ENCODE measurements at regions not wholly inside any gene's neighbourhood (a gene's known extent, or its start where the extent isn't known, plus 50 kb on each side); places are given as distances from the start of the nearest gene placed in this dataset.
"Not testable (repeated sequence)": the region's sequence is repeated elsewhere in the genome, so short reads cannot be mapped to it uniquely, and the experiment has no call there.

- in situ Hi-C loops (cut with HindIII; ENCODE audit: low sequenced_read_pairs) = no loop called here
These were observed 227.0 kb upstream of the SLITRK5 start for GRCh38 chr13:87444135-87444534.

GRCh38 chr13:87452281-87452680, 218.9 kb upstream of the SLITRK5 start:
- in situ Hi-C loops (cut with HindIII; ENCODE audit: low sequenced_read_pairs) = no loop called here

DNA sequence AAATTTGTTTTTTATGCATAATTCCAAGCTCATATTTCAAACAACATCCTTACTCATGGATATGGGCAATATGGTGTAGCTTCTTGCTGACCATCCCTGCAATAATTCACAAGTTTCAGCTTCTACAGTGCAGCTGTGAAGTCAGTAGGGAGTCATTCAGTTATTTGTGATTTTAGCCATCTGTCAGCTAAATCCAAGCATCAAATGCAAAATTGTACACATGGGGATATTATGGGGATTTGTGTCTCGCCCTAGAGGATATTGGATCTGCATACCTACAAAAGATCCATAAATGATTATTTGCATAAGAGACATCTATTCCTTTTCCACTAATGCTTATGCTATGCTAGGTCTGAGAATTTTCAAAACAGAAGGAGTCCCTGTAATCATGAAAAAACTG, 217.9 kb upstream of the SLITRK5 start:
- in situ Hi-C loops (cut with HindIII; ENCODE audit: low sequenced_read_pairs) = no loop called here

DNA sequence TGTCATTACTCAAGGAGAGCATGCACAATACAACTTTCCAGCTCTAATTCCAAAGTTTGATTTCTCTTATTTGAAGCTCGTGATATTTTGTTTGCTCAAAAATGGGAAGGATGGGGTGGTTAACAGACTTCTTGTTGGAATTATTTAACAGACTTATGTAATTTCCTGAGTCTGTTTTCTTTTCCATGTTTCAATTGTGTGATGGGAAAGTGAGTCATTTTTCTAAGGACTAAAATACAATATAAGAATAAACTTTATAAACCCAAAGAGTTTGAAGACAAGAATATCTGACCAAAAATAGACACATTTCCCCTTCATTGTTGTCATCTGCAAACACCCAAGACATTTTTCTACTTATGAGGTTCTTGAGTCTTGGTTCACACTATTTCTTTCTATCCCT, 211.8 kb upstream of the SLITRK5 start:
- in situ Hi-C loops (cut with HindIII; ENCODE audit: low sequenced_read_pairs) = no loop called here

DNA sequence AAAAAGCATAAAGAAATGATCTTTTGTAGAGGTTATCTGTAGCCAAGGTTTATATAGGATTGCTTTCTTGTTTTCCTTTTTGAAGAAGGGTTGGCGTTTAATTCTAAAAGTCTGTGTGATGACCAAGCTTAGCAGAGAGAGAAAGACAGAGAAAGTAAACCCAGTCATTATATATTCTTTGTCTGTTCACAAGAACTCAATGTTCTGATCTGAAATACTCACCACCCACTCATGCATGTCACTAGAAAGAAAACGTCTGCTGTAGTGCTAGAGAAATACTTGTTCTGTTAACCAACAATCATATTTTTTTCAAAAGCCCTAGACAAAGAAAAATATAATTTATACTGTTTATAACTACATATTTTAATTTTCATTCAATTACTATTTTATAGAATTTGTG, 173.7 kb upstream of the SLITRK5 start:
- in situ Hi-C loops (cut with HindIII; ENCODE audit: low sequenced_read_pairs) = no loop called here

- in situ Hi-C loops (cut with HindIII; ENCODE audit: low sequenced_read_pairs) = no loop called here
These were observed 172.5 kb upstream of the SLITRK5 start for GRCh38 chr13:87498681-87499080.

DNA sequence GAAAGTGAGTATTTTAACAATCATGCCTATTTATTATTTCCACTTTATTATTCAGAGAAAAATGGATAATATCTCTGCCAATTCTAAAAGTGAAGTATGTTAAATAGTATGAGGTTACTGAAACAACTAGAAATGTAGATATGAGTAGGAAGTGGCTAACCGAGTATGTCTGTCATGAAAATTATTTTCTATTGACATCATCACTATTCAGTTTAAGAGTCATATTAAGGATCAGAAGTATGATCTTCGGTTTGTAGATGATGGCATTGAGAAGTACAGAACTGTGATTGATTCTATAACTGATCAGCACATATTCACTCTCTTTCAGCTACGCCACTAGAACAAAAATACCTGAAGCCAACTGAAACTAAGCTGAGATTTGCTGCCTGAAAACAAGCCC, 146.4 kb upstream of the SLITRK5 start:
- in situ Hi-C loops (cut with HindIII; ENCODE audit: low sequenced_read_pairs) = no loop called here

DNA sequence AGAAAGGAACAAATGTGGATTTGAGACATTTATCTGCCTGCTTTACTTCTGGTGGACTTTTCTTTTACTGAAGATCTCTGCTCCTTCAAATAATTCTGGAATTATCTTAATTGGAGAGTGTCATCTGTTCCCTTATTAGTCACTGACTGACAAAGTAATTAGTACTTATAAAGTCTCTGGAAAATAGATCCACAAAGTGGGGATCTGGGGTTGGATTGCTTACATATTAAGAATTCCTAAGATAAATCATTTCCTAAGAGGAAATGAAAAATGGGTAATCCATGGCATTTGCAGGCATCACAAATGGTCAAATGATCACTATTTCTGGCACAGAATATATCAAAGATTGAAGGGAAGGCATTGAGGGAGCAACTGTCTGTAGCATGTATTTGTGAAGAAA, 137.4 kb upstream of the SLITRK5 start:
- in situ Hi-C loops (cut with HindIII; ENCODE audit: low sequenced_read_pairs) = no loop called here

DNA sequence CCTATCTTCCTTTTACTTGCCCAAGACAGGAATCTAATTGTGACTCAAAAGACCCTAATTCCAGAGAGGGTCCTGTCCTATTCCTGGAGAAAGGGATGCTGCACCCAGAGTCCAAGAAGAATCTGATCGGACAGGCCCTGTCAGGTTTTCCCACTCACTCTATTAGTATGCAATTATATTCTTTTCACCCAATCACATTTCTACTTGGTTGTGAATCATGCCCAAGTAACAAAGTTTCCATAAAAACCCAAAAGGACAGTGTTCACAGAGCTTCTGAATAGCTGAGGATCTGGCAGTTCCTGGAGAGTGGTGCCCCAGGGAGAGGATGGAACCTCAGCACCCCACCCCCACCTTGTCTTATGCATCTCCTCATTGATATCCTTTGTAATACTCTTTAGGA, 135.3 kb upstream of the SLITRK5 start:
- in situ Hi-C loops (cut with HindIII; ENCODE audit: low sequenced_read_pairs) = no loop called here

DNA sequence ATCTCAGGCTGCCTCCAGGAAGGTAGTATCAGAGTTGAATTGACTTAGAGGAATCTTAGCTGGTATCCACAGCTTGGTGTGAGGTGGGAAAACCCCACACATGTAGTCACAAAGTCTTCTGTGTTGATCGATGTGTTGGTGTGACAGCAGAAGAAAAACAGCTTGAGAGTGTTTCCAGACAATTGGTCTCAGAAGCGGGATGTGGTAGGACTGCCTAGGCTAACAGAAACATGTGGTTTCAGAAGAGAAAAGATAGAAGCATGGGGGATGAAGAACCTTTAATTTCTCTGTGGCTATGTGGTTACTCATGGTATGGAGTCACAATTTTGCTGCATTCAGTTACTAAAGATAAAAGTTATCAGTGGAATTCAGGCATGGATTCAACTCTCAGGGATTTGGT, 134.7 kb upstream of the SLITRK5 start:
- in situ Hi-C loops (cut with HindIII; ENCODE audit: low sequenced_read_pairs) = no loop called here

DNA sequence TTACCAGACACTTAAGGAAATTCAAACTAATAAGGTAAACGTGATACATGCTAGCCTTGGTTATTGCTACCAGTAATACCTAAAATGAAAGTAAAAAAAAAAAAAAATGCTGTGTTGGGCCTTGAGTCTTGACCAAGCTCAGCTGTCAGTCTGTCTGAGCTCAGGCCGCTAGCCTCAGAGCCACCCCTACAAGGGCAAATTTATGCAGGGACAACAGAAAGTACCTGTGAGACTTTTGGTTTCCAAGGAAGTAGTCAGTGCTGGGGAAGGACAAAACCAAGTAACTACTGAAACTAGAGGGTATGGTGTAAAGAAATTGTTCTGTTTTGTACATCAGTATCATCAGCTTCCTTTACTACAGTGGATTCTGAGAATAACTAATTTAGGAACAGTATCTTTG, 134.3 kb upstream of the SLITRK5 start:
- in situ Hi-C loops (cut with HindIII; ENCODE audit: low sequenced_read_pairs) = no loop called here

DNA sequence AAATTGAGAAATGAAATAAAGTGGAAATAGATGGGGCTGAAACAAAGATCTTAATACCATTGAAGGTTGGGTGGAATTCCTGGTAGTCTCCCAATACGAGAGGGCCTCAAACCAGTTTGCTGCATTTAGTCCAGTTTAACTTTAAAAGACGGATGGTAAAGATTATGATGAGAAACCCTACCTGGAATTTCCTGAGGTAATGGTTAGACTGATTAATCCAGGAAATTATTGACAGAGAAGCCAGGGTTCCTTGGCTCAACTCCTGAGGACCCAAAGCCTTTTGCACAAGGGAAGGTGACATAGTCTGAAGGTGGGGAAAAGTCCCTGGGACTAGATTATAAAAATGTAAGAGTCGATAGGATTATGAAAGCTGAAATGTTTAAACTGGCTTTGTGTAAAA, 133.2 kb upstream of the SLITRK5 start:
- in situ Hi-C loops (cut with HindIII; ENCODE audit: low sequenced_read_pairs) = no loop called here

GRCh38 chr13:87538366-87539052, 132.7 kb upstream of the SLITRK5 start:
- in situ Hi-C loops (cut with HindIII; ENCODE audit: low sequenced_read_pairs) = no loop called here

- in situ Hi-C loops (cut with HindIII; ENCODE audit: low sequenced_read_pairs) = no loop called here
These were observed 118.0 kb upstream of the SLITRK5 start for GRCh38 chr13:87553142-87553541.

DNA sequence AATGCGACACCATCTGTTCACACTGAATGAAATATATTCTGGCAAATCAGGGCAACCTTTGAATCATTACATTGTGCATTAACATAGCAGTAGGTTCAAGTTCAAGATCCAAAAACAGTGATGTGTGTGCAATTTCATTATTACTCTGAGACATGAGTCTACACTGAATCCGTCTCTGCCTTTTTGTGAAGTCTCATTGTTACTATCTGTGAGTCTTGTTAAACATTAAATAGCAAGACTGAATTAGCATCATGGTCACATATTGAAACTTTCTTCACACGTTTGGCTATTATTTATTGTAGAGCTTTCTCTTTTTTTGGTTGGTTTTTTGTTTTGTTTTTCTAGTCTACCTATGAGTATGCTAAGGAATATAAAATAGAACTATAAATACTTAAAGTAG, 117.1 kb upstream of the SLITRK5 start:
- in situ Hi-C loops (cut with HindIII; ENCODE audit: low sequenced_read_pairs) = no loop called here

- in situ Hi-C loops (cut with HindIII; ENCODE audit: low sequenced_read_pairs) = no loop called here
These were observed 113.4 kb upstream of the SLITRK5 start for GRCh38 chr13:87557788-87558187.

GRCh38 chr13:87561580-87561979, 109.6 kb upstream of the SLITRK5 start:
- in situ Hi-C loops (cut with HindIII; ENCODE audit: low sequenced_read_pairs) = not testable (repeated sequence)

DNA sequence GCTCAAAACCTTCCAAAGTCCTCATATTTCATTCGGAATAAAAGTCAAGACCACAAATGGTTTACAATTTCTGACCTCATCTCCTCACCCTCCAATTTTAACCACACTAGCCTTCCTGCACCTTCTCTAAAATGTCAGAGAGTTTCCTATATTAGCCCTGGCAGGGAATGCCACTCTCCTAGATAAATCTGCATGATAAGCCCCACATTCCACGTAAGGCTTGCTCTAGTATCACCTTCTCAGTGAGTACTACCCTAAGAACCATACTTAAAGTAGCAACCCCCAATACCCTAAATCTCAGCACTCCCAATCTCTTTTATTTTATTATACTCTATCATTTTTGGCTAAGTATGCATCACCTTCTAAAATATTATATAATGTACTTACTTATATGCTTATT, 100.5 kb upstream of the SLITRK5 start:
- in situ Hi-C loops (cut with HindIII; ENCODE audit: low sequenced_read_pairs) = no loop called here

DNA sequence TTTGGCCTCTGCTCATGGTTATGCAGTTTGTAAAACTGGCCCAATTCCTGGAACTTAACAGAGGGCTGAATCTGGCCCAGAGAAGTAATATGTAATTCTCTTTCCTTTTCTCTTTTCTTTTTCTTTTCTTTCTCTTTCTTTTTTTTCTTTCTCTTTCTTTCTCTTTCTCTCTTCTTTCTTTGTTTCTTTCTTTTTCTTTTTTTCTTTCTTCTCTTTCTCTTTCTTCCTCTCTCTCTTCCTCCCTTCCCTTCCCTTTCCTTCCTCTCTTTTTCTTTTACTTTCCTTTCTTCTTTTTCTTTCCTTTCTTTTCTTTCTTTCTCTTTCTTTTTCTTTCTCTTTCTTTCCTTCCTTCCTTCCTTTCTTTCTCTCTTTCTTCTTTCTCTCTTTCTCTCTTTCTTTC, 88.8 kb upstream of the SLITRK5 start:
- in situ Hi-C loops (cut with HindIII; ENCODE audit: low sequenced_read_pairs) = no loop called here

- in situ Hi-C loops (cut with HindIII; ENCODE audit: low sequenced_read_pairs) = no loop called here
These were observed 80.7 kb upstream of the SLITRK5 start for GRCh38 chr13:87590518-87590917.

GRCh38 chr13:87604437-87604836, 66.7 kb upstream of the SLITRK5 start:
- in situ Hi-C loops (cut with HindIII; ENCODE audit: low sequenced_read_pairs) = not testable (repeated sequence)

GRCh38 chr13:87607266-87607665, 63.9 kb upstream of the SLITRK5 start:
- in situ Hi-C loops (cut with HindIII; ENCODE audit: low sequenced_read_pairs) = no loop called here

GRCh38 chr13:87614276-87614675, 56.9 kb upstream of the SLITRK5 start:
- in situ Hi-C loops (cut with HindIII; ENCODE audit: low sequenced_read_pairs) = no loop called here
